Fibroblast of lung (primary cell): ENCODE measurements at regions not wholly inside any gene's neighbourhood (a gene's known extent, or its start where the extent isn't known, plus 50 kb on each side); places are given as distances from the start of the nearest gene placed in this dataset.

Source experiments
- CTCF ChIP-seq, 2 donors: IDR thresholded peaks in 1 of 2; conservative IDR thresholded peaks in 1 of 2; 1 replicate in 1 of 2; 2 replicates in 1 of 2; pipeline ENCODE4 v1.5.1; 2011 to 2012; ENCODE audit warnings: low read length in 2 of 2, control low read depth in 1 of 2, inconsistent platforms in 1 of 2, low read depth in 1 of 2, mild to moderate bottlenecking in 1 of 2
- EZH2 ChIP-seq: IDR thresholded peaks from 2 replicates; pipeline ENCODE4 v1.5.1; 2012; ENCODE audit warnings: low read length, control low read depth, mild to moderate bottlenecking; ENCODE audit errors: missing control alignments

GRCh38 chr3:110576960-110577359 lies 494.7 kb upstream of the NECTIN3 start:
- TF ChIP-seq CTCF (conservative IDR thresholded peaks at IDR 0.05 in 1 of 2, IDR thresholded peaks at IDR 0.05 in 1 of 2; ENCODE audit: low read depth in 1 of 2, low read length in 2 of 2) = no peak
- no peak for TF ChIP-seq EZH2
